Mucosa of descending colon (tissue), 3 donors: ENCODE measurements at regions not wholly inside any gene's neighbourhood (a gene's known extent, or its start where the extent isn't known, plus 50 kb on each side); places are given as distances from the start of the nearest gene placed in this dataset.

ENCODE experiments used
- ATAC-seq: fragments of 200-7000 bp; cut with Tn5 transposase; one replicate; pipeline ENCODE4 v1.9.1; 2020; ENCODE audit warnings: mild to moderate bottlenecking, moderate library complexity
- DNase-seq, 3 donors: peaks; one replicate each; pipeline ENCODE4 v3.0.0-alpha.2; 2020
- H3K36me3 ChIP-seq: fragments of 200-600 bp; one replicate; pipeline ENCODE4 v1.8.0; 2021; ENCODE audit warnings: low read depth, mild to moderate bottlenecking
- H3K4me1 ChIP-seq: fragments of 200-600 bp; one replicate; pipeline ENCODE4 v1.8.0; 2021; ENCODE audit warnings: low read depth, mild to moderate bottlenecking
- H3K4me3 ChIP-seq: fragments of 200-600 bp; one replicate; pipeline ENCODE4 v1.8.0; 2021; ENCODE audit warnings: mild to moderate bottlenecking
- H3K9me3 ChIP-seq: fragments of 200-600 bp; one replicate; pipeline ENCODE4 v1.8.0; 2021; ENCODE audit warnings: mild to moderate bottlenecking
- intact Hi-C, 2 donors: fragments of 100-400 bp; cut with DNase I in 1 of 2; cut with micrococcal nuclease in 1 of 2; formaldehyde crosslinking; loops; one replicate each; pipeline versions ENCODE4 v1.11.0 to v1.11.1; 2022; cut with DNase I, micrococcal nuclease
- TF ChIP-seq, protein P1 (sequence below): fragments of 200-600 bp; IDR thresholded peaks from one replicate; pipeline ENCODE4 v1.8.0; 2022; ENCODE audit warnings: antibody characterized with exemption, mild to moderate bottlenecking
- donor health status: DM: no; HTN: no; CAD: no; lungs with moderate emphysema.
- donor health status: DM: no; HTN: no; CAD: no.
- donor health status: DM: no; HTN: yes; CAD: no.

DNA sequence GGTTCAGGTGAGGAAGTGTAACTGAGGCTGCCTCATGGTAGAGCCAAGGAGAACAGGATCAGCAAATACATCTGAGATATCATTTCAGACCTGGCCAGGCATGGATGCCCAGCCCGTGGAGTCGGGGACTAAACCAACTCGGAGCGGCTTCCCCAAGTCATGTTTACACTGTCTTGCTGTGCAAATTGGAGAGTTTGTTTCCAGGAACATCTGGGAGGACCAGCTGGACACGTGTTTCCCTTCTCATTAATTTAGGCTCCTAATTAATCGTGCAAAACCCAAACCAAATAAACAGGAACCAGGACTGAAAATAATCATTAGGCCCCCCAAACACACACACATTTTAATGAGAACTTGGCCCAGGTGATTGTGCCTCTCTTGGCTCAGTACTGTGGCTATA lies 70.9 kb upstream of the SALL1 start:
- TF ChIP-seq, protein P1, sequence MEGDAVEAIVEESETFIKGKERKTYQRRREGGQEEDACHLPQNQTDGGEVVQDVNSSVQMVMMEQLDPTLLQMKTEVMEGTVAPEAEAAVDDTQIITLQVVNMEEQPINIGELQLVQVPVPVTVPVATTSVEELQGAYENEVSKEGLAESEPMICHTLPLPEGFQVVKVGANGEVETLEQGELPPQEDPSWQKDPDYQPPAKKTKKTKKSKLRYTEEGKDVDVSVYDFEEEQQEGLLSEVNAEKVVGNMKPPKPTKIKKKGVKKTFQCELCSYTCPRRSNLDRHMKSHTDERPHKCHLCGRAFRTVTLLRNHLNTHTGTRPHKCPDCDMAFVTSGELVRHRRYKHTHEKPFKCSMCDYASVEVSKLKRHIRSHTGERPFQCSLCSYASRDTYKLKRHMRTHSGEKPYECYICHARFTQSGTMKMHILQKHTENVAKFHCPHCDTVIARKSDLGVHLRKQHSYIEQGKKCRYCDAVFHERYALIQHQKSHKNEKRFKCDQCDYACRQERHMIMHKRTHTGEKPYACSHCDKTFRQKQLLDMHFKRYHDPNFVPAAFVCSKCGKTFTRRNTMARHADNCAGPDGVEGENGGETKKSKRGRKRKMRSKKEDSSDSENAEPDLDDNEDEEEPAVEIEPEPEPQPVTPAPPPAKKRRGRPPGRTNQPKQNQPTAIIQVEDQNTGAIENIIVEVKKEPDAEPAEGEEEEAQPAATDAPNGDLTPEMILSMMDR, result no peak
- DNase-seq (no peak), ATAC-seq (no peak)
- no peaks in the 10 kb centered on the region for H3K36me3 ChIP-seq
- H3K4me1 ChIP-seq, result no peaks in the 10 kb centered on the region
- intact Hi-C loops, result no loop called here
- H3K9me3 ChIP-seq, result peaks cover 12% of the 10 kb centered on the region
- no peak overlapping the region for H3K4me3 ChIP-seq

DNA sequence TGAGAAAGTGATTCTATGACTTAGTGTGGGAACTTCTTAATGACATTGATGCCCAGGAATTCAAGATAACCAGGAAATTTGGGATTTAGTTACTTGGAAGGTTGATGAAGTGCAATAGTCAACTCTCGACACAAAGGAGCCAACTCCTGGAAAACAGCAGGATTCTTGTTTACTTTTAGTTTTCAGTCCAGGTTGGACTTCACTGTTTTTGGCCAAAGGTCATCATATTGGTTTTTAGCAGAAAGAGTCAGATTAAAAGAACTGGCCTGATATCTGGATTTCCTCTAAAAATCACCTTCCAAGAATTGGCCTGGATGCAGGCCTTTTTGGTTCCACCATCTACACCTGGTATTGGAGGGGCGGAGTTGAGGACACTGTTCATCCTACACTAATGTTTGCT lies 60.1 kb upstream of the SALL1 start:
- Histone ChIP-seq H3K4me1 (no peaks in the 10 kb centered on the region), H3K9me3 (no peaks in the 10 kb centered on the region), H3K4me3 (no peak overlapping the region), H3K36me3 (no peaks in the 10 kb centered on the region)
- intact Hi-C loops, result no loop called here
- DNase-seq (no peak), ATAC-seq (no peak)
- TF ChIP-seq, protein P1, result no peak

DNA sequence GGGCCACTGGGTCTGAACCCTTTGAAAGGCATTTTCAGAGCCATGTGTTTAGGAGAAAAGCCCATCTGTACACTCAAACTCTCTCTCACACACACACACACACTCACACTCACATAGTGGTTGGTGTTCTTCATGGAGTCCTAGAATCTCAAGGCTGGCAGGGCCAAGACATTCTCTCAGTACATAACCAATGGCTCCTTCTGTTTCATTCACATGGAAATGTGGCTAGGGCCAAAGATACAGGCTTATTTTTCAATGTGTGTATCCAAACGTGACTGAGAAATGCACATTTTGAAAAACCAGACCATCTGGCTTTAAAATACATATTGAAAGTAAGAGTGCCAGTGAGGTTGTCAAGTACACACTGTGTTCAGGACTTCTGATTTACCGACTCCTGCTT lies 59.0 kb upstream of the SALL1 start:
- H3K9me3 ChIP-seq, result no peaks in the 10 kb centered on the region

DNA sequence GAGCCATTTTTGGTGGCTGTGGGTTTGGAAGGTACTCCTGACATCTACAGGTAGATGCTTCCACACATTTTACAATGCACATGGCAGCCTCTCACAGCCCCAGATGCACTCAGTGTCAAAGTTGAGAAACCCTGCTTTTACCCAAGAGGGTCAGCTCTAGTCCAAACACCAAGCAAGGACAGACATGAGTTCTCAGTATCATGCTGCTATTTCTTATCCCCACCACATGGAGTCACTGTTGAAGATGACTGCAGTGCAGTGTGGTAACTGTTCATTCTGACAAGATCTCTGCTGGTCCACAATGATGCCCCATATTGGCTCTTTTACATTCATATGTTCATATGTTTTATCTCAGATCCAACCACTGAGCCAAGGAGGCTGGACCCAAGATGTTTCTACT lies 50.5 kb upstream of the SALL1 start:
- intact Hi-C loops, result no loop called here
- TF ChIP-seq, protein P1, result no peak
- no peak for ATAC-seq
- no peaks in the 10 kb centered on the region for H3K36me3 ChIP-seq
- peaks cover 6% of the 10 kb centered on the region for H3K9me3 ChIP-seq
- no peak overlapping the region for H3K4me3 ChIP-seq
- no peak for DNase-seq
- H3K4me1 ChIP-seq, result no peaks in the 10 kb centered on the region

More for the DNA sequence above, 59.0 kb upstream of the SALL1 start:
- no peak for ATAC-seq
- DNase-seq, result no peak
- TF ChIP-seq, protein P1, result no peak
- Histone ChIP-seq H3K4me1 (no peaks in the 10 kb centered on the region), H3K36me3 (no peaks in the 10 kb centered on the region), H3K4me3 (no peak overlapping the region)
- intact Hi-C loops, result no loop called here
